CD4-positive, alpha-beta T cell treated with Interleukin-2 at 100 ng/mL for 4 hours (primary cell): ENCODE measurements at regions not wholly inside any gene's neighbourhood (a gene's known extent, or its start where the extent isn't known, plus 50 kb on each side); places are given as distances from the start of the nearest gene placed in this dataset.

Experiments used
- DNase-seq: peaks from one replicate; pipeline ENCODE4 v3.0.0-alpha.2; 2020; ENCODE audit warnings: low spot score

- DNase-seq = no peak
Measured at GRCh38 chr11:115926138-115926537, 421.9 kb upstream of the CADM1 start.

- no peak for DNase-seq
Measured at GRCh38 chr11:115925568-115926090, 421.4 kb upstream of the CADM1 start.

GRCh38 chr11:115924744-115925567 lies 420.7 kb upstream of the CADM1 start:
- peak; percentile 1 for DNase-seq

- no peak for DNase-seq
Measured at GRCh38 chr11:115922876-115923275, 418.7 kb upstream of the CADM1 start.

- no peak for DNase-seq
Measured at GRCh38 chr11:115921986-115922385, 417.8 kb upstream of the CADM1 start.

- no peak for DNase-seq
Measured at GRCh38 chr11:115921540-115921939, 417.3 kb upstream of the CADM1 start.

GRCh38 chr11:115920841-115921480 lies 416.7 kb upstream of the CADM1 start:
- DNase-seq = no peak

- no peak for DNase-seq
Measured at GRCh38 chr11:115920092-115920461, 415.9 kb upstream of the CADM1 start.

- no peak for DNase-seq
Measured at GRCh38 chr11:115919341-115920091, 415.3 kb upstream of the CADM1 start.

GRCh38 chr11:115918576-115918975 lies 414.4 kb upstream of the CADM1 start:
- DNase-seq = no peak

GRCh38 chr11:115916608-115917007 lies 412.4 kb upstream of the CADM1 start:
- no peak for DNase-seq

GRCh38 chr11:115912484-115912945 lies 408.3 kb upstream of the CADM1 start:
- no peak for DNase-seq

- DNase-seq = no peak
Measured at GRCh38 chr11:115911613-115912346, 407.6 kb upstream of the CADM1 start.

GRCh38 chr11:115910379-115910778 lies 406.2 kb upstream of the CADM1 start:
- no peak for DNase-seq

GRCh38 chr11:115906171-115906570 lies 402.0 kb upstream of the CADM1 start:
- no peak for DNase-seq

- no peak for DNase-seq
Measured at GRCh38 chr11:115905341-115906000, 401.3 kb upstream of the CADM1 start.

- no peak for DNase-seq
Measured at GRCh38 chr11:115903179-115903578, 399.0 kb upstream of the CADM1 start.

GRCh38 chr11:115901069-115901468 lies 396.9 kb upstream of the CADM1 start:
- DNase-seq = no peak

- DNase-seq = no peak
Measured at GRCh38 chr11:115900111-115900510, 395.9 kb upstream of the CADM1 start.

GRCh38 chr11:115897707-115898106 lies 393.5 kb upstream of the CADM1 start:
- no peak for DNase-seq

GRCh38 chr11:115896084-115896483 lies 391.9 kb upstream of the CADM1 start:
- no peak for DNase-seq
